K562 (cell line): ENCODE measurements at regions not wholly inside any gene's neighbourhood (a gene's known extent, or its start where the extent isn't known, plus 50 kb on each side); places are given as distances from the start of the nearest gene placed in this dataset.

ENCODE experiments used
- BMI1 ChIP-seq: fragments of 150-350 bp; IDR thresholded peaks from 2 replicates; pipeline ENCODE4 v1.6.1; 2014; ENCODE audit warnings: low read length
- CHD4 ChIP-seq: fragments of 200-600 bp; sonication (generic); IDR thresholded peaks from 3 replicates; pipeline ENCODE4 v1.6.1; 2012; ENCODE audit warnings: low read depth, mild to moderate bottlenecking, mixed read lengths, low read length, inconsistent platforms; ENCODE audit not compliant: insufficient read depth, insufficient replicate concordance, poor library complexity, severe bottlenecking
- CREBBP ChIP-seq: IDR thresholded peaks from one replicate; pipeline ENCODE4 v1.6.1; 2012; ENCODE audit warnings: low read depth, mild to moderate bottlenecking, control low read depth, inconsistent platforms, low read length
- DIDO1 ChIP-seq: fragments of 450-650 bp; IDR thresholded peaks from 2 replicates; pipeline ENCODE4 v1.6.1; 2016; ENCODE audit warnings: low read depth, missing biosample characterization, missing genetic modification characterization
- ELK3 ChIP-seq: fragments of 450-650 bp; formaldehyde crosslinking; IDR thresholded peaks from 2 replicates; pipeline ENCODE4 v1.4.0; 2020; ENCODE audit warnings: mild to moderate bottlenecking
- GTF2E2 ChIP-seq: fragments of 200-800 bp; sonication (Bioruptor generic); IDR thresholded peaks from 2 replicates; pipeline ENCODE4 v1.6.1; 2016; ENCODE audit warnings: missing genetic modification characterization, missing compliant biosample characterization
- HDAC2 ChIP-seq: fragments of 450-650 bp; IDR thresholded peaks from 2 replicates; pipeline ENCODE4 v1.6.1; 2016; ENCODE audit warnings: mild to moderate bottlenecking
- ILK ChIP-seq: fragments of 450-650 bp; IDR thresholded peaks from 2 replicates; pipeline ENCODE4 v1.6.1; 2016; ENCODE audit warnings: missing genetic modification characterization, low read depth, mild to moderate bottlenecking, missing compliant biosample characterization, moderate library complexity, borderline replicate concordance
- IRF1 ChIP-seq: sonication (generic); formaldehyde crosslinking; IDR thresholded peaks from 2 replicates; pipeline ENCODE4 v1.8.0; 2022; ENCODE audit warnings: missing genetic modification reagents, mild to moderate bottlenecking, borderline replicate concordance
- MTF1 ChIP-seq: fragments of 250-450 bp; sonication (Bioruptor Pico); IDR thresholded peaks from 2 replicates; pipeline ENCODE4 v1.9.0; 2021; ENCODE audit warnings: moderate library complexity, mild to moderate bottlenecking, inconsistent platforms, borderline replicate concordance
- NCOA4 ChIP-seq: fragments of 450-650 bp; IDR thresholded peaks from 2 replicates; pipeline ENCODE4 v1.6.1; 2018; ENCODE audit warnings: mild to moderate bottlenecking; ENCODE audit not compliant: partially characterized antibody
- PKNOX1 ChIP-seq: fragments of 450-650 bp; IDR thresholded peaks from 2 replicates; pipeline ENCODE4 v1.6.1; 2016
- POLR2G ChIP-seq: fragments of 200-400 bp; formaldehyde crosslinking; IDR thresholded peaks from 2 replicates; pipeline ENCODE4 v1.6.1; 2017; ENCODE audit warnings: low read depth, mild to moderate bottlenecking, antibody characterized with exemption, low read length, moderate library complexity
- POLR3G ChIP-seq: IDR thresholded peaks from 2 replicates; pipeline ENCODE4 v1.6.1; 2011; ENCODE audit not compliant: insufficient read length, insufficient replicate concordance; ENCODE audit errors: extremely low read depth
- SOX6 ChIP-seq: fragments of 450-650 bp; IDR thresholded peaks from 2 replicates; pipeline ENCODE4 v1.6.1; 2014; ENCODE audit warnings: mild to moderate bottlenecking
- SRSF3 ChIP-seq: fragments of 200-400 bp; formaldehyde crosslinking; IDR thresholded peaks from 2 replicates; pipeline ENCODE4 v1.6.1; 2016; ENCODE audit warnings: mild to moderate bottlenecking, low read length, moderate library complexity; ENCODE audit not compliant: insufficient read depth
- SUPT5H ChIP-seq: fragments of 450-650 bp; IDR thresholded peaks from 2 replicates; pipeline ENCODE4 v1.6.1; 2016
- TOE1 ChIP-seq, 2 experiments: fragments of 450-650 bp in 1 of 2; sonication (generic) in 1 of 2; formaldehyde crosslinking in 1 of 2; IDR thresholded peaks; 2 replicates each; pipeline versions ENCODE4 v1.7.1 to v1.8.0; 2016 to 2022; ENCODE audit warnings: borderline replicate concordance in 2 of 2, mild to moderate bottlenecking in 2 of 2, antibody characterized with exemption in 1 of 2, inconsistent platforms in 1 of 2, low read depth in 1 of 2, missing genetic modification reagents in 1 of 2, moderate library complexity in 1 of 2
- ZBTB33 ChIP-seq: sonication (generic); formaldehyde crosslinking; IDR thresholded peaks from 2 replicates; pipeline ENCODE4 v1.8.1; 2023; ENCODE audit warnings: mild to moderate bottlenecking, missing genetic modification reagents
- ZNF174 ChIP-seq: fragments of 250-450 bp; sonication (Bioruptor Pico); IDR thresholded peaks from 2 replicates; pipeline ENCODE4 v1.4.0; 2020; ENCODE audit warnings: mild to moderate bottlenecking
- ZNF282 ChIP-seq: sonication (generic); formaldehyde crosslinking; IDR thresholded peaks from 2 replicates; pipeline ENCODE4 v1.8.1; 2023; ENCODE audit warnings: missing genetic modification reagents
- ZNF408 ChIP-seq: fragments of 250-450 bp; sonication (Bioruptor Pico); IDR thresholded peaks from 2 replicates; pipeline ENCODE4 v1.4.0; 2020; ENCODE audit warnings: low read depth, mild to moderate bottlenecking, moderate library complexity
- ZNF436 ChIP-seq: fragments of 250-450, 450-650 bp; sonication (Bioruptor Pico); formaldehyde crosslinking; IDR thresholded peaks from 2 replicates; pipeline ENCODE4 v1.7.0; 2020; ENCODE audit warnings: mild to moderate bottlenecking
- ZNF830 ChIP-seq: fragments of 250-450 bp; sonication (Bioruptor Pico); IDR thresholded peaks from 2 replicates; pipeline ENCODE4 v1.5.0; 2021; ENCODE audit warnings: mild to moderate bottlenecking
- ZZZ3 ChIP-seq: fragments of 450-650 bp; IDR thresholded peaks from 2 replicates; pipeline ENCODE4 v1.6.1; 2016; ENCODE audit warnings: antibody characterized with exemption, mild to moderate bottlenecking, moderate library complexity

- no peak for TF ChIP-seq ILK (tag)
- no peak for TF ChIP-seq ZZZ3
- peak; percentile 50; the same call in 1 of the 2 replicates for TF ChIP-seq SOX6
- no peak for TF ChIP-seq ZNF830 (CRISPR knock-in tag)
- TF ChIP-seq ZNF408 (CRISPR knock-in tag) = no peak
- TF ChIP-seq HDAC2 = peak; percentile 37; the same call in 1 of the 2 replicates
- TF ChIP-seq TOE1 (IDR thresholded peaks at IDR 0.05; ENCODE audit: borderline replicate concordance) = no peak
- TF ChIP-seq TOE1 (CRISPR knock-in tag; IDR thresholded peaks at IDR 0.05; ENCODE audit: borderline replicate concordance, low read depth) = no peak
- TF ChIP-seq ZBTB33 = no peak
- no peak for TF ChIP-seq ZNF174
- TF ChIP-seq POLR2G = no peak
- no peak for TF ChIP-seq POLR3G
- TF ChIP-seq MTF1 (CRISPR knock-in tag) = no peak
- TF ChIP-seq PKNOX1 = no peak
- no peak for TF ChIP-seq ELK3 (CRISPR knock-in tag)
- no peak for TF ChIP-seq ZNF282
- TF ChIP-seq IRF1 (CRISPR knock-in tag) = no peak
- TF ChIP-seq ZNF436 = no peak
- no peak for TF ChIP-seq BMI1
- 0 out of 2 replicates have a peak, but pooled peaks have one; percentile 14 for TF ChIP-seq DIDO1 (tag)
- TF ChIP-seq GTF2E2 (tag) = no peak; the same call in none of the 2 replicates
- TF ChIP-seq CHD4 = no peak
- TF ChIP-seq SRSF3 = no peak
- no peak for TF ChIP-seq SUPT5H
- no peak for TF ChIP-seq NCOA4
- no peak for TF ChIP-seq CREBBP
These were observed 172.3 kb downstream of the TRIM27 start (continued) for GRCh38 chr6:28751514-28751913.
